ENCODE measurements at regions not wholly inside any gene's neighbourhood (a gene's known extent, or its start where the extent isn't known, plus 50 kb on each side); places are given as distances from the start of the nearest gene placed in this dataset.
"Not testable (repeated sequence)": the region's sequence is repeated elsewhere in the genome, so short reads cannot be mapped to it uniquely, and the experiment has no call there.

DNA sequence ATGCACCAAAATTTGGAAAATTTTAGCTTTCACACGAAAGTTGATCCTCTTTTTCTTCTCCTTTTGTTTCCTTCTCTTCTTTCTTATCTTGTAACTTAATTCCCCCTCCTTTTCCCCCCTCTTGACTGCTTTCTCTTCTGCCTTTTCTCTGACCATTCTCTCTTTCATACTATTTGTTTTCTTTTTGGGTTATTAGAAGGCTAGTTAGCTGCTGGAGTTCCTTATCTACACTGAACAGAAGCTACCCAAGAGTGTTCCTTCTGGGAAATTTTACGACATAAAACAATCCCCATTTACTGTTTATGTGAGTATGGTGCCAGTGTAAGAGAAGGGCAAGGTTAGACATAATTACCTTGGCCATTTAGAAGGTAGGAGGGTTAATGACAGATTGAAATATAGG, 218.4 kb upstream of the DTNA start:
- DNase-seq = no peak

DNA sequence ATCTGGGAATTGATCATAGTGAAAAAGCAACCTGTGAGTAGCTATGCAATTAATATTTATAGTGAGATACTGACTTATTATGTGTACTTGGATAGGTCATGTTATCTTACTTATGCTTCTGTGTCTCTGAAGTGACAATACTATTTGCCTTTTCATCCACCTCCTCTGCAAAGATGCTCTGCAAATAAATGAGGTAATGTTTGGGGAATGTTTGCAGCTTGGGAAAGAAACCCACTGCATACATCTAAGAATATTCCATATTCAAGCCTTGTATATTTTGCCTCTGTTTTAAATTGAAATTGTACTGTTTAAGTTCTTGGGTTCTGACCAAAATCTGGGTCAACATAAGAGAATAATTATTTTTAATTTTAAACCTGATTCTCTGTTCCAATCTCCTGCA, 217.4 kb upstream of the DTNA start:
- DNase-seq = no peak

DNA sequence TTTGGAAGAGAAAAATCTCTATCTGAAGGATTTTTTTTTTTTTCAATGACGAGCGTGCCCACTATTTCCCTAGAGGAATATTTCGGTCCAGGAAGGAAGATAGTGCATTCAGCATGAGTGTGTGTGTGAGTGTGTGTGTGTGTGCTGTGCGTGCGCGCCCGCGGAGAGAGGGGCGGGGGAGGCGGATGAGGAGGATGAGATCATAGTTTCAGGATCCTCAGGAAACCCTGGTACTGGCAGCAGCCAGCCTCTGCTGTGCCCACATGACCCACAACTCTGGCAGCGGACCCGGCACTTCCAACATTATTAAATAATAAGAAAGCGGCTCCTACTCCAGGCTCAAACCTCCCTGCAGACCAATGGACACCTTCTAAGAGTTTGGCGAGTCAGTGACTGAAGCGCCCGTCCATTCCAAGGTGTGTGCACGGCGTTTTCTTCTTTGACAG, 217.0 kb upstream of the DTNA start:
- peak; percentile 93 for DNase-seq

DNA sequence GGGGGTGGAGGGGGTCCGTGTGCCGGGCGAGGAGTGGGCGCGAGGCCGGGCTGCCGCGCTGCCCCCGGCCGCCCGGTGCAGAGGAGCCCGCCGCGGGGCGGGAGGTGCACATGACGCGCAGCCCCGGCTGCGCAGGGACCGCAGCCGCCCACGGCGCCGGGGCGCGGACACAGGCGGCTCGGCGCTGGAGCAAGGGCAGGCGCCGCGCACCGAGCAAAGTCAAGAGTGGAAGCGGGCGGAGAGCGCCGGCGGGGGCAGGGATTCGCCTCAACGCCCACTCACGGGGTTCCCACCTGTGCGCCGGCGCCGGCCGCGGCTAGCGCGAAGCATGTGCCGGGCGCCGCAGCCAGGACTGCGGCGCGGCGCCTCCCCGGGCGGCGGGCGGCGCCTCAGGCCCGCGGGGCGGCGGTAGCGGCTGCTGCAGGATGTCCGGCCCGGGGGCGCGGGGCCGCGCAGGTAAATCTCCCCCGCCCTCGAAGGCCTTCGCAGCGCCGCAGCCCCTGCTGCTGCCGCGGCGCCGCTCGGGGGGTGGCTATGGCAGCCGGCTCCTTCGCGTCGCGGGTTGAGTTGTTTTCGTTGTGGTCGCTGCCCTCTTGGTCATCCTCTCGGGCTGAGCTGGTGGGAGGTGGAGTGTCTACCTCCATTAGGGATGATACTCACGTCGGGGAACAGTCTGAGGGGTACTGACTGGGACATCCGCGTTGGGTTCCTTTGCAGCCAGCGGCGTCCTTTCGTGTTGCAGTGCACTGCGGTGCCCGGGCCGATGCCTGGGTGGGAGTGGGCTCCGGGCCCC, 216.3 kb upstream of the DTNA start:
- DNase-seq = peak; percentile 77

DNA sequence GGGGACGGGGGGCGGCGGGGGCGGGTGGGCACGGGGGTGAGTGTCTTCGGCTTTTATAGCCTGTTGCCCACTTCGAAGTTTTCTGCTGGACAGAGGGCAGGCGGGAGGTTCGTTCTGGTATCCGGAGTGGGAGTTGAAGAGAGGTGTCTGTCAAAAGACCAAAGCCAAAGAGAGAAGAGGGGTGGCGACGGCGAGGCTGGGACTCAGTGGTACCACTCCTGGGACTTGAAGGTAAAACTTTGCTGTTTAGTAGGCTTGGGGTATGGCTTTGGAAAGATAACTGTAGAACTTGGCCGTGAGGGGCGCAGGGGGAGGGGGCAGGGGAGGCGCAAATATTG, 215.8 kb upstream of the DTNA start:
- DNase-seq = no peak

DNA sequence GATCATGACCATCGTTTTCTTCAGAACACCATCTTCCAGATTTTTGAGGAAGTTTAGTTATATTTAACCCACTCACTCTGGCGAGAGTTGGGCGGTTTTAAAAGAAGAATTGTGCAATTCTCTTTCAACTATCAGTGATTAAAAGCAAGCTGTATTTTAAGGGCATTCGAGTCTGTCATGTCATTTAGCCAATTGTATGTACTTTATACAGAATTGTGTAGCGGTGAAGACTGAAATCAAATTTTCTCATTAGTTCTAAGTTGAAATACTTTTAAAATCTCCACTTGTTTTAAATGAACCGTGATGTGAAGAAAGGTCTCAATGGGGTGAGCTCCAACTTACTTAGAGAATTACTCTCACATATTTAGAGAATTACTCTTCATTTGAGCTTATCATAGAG, 214.6 kb upstream of the DTNA start:
- DNase-seq = peak; percentile 3

DNA sequence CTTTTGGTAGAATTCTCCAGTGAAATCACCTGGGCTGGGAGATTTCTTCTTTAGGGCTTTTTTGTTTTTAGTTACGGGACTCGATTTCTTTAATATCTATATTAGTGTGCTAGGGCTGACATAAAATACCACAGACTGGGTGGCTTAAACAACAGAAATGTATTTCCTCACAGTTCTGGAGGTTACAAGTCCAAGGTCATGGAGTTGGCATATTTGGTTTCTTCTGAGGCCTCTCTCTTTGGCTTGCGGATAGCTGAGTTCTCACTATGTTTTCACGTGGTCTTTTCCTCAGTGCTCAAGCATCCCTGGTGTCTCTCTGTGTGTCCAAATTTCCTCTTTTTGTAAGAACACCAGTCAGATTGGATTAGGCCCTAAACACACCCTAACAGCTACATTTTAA, 208.5 kb upstream of the DTNA start:
- no peak for DNase-seq

DNA sequence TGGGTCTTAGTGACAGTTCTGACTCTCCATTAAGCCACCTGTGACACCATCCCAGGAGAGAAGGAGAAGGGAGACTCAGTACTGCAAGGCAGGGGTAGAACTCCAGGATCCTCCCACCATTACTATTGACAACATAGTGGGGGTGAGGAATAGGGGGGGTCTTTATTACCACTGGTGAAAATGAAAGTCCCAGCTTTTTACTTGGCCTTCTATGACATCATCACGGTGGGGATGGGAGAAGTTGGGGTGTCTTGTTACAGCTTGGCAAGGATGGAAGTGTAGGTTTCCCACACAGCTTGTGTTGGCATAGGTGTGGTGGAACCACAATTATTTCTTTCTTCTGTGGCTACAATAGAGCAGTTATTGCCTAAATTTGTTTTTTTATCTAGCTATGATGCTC, 203.9 kb upstream of the DTNA start:
- DNase-seq = no peak

DNA sequence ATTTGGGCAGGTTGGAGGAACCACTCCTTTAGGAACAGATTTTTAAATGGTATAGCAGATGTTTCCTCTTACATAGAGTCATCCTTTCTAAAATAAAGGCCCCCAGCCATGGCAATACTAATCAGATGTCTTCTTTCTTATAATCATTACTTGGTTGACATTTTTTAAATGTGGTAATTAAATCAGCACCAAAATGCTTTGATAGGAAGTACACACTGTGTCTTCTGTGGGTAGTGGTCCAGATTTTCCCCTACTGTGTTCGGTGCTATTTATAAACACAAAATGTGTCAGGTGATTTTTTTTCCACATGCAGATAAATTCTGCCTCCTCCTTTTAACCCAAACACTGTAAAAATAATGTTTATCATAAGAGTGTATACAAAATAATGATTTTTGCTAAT, 200.9 kb upstream of the DTNA start:
- no peak for DNase-seq

DNA sequence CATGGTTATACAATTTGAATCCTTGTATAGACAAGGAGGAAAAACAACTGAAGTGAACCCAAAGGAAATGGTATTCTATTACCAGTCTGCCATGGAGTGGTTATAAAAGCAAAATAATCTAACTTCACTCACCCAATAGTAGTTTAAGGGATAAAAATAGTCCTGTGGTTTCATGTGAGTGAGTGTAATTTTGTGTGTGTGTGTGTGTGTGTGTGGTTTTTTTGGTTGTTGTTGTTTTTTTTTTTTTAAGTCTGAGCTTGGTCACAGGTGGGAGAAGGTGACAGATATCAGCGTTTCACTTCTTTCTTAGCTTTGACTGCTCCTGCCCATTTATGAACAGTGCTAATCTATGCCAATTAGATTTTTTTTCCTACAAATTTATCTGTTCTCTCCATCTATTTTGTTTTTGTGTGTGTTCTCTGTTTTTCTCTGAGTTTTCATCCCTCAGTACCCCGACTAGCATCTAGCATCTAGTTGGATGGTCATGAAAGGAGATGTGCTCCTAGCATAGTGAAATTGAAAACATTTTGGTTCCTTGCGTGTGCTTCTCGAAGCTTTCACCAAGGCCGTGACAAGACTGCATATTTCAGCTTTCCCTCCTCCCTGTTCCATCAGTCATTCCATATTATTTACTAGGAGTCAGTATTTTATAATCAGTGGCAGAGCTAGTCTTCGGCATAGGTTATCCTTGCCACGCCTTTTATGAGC, 200.1 kb upstream of the DTNA start:
- DNase-seq = no peak

DNA sequence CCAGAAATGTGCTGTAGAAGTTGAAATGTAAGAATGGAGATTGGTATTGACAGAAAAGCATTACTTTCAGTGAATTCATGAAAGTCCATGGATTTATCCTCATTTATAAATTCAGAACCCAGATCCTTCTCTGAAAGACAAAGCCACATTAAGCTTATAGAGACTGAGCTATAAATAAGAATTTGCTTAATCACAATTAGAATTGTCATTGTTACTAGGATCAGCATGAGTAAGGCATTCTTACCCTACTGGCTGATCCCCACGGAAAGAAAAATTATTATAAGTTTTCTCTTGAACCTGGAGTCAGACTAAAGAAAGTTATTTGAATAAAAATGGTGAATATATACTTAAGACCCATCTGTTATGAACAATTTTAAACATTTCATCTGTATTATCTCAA, 199.2 kb upstream of the DTNA start:
- DNase-seq = no peak

DNA sequence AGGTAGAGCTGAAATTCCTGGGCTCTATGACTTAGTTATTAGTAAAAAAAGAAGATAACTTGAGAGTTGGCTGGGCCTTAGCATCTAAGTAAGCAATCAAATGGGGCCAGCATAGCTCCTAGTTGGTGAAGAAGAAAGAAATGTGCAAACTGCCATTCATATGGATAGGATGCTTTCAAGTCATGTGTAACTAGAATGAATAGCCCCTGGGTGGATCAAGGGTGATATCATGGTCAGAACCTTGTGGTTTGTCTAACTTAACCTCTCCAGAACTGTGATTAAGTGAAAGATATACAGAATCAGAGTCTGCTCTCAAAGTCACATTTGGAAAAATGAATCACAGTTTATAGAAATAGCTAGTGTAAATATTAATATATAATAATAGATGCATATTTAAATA, 198.7 kb upstream of the DTNA start:
- DNase-seq = no peak

DNA sequence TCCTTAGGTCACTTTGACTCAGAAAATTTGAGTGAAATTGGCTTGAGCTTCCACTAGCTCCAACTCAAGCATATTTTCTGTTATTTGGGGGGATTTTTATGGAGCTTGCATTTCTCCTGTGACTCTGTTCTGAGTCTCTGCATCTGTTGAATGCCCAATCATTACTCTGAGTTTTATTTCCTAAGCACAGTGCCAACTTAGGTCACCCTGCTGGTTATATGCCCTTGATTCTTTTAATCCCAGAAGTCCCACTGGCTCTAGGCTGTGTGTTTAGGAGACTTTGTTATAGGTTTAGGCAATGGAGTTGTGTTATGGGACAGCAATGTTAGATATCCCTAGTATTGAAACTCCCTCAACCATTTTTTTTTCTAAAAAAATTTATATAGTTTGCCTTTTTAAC, 198.2 kb upstream of the DTNA start:
- no peak for DNase-seq

DNA sequence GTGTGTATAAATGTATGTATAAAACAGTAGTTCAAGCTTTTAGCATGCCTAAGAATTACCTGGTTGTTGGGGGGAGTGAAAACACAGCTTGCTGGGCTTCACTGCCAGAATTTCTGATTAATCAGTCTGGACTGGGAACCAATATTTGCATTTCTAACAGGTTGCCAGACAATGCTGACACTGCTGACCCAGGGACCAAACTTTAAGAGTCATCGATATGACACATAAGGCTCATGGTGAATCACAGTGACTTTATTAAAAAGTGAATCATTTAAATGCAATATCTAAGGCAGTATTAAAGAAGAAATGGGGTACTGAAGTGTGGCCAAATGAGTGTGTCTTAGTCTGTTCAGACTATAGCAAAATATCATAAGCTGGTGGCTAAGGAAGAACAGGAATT, 195.9 kb upstream of the DTNA start:
- no peak for DNase-seq

DNA sequence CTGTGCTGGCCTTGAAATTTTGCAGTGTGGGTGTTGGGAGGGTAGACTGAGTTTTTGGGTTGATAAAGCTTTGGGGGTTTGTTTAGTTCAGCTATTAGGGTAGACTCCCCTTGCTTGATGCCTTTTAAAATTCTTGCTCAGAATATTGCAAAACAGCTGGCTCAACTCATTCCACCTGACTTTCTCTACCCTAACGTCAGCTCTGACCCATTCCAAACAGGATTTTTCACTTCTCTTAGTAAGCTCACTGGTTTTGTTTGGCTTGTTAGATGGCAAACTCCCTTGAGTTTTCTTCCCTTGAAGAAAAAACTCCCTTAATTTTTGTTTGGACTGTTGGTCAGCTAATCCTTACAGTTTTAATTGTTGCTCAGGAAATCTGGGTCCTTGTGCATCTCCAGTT, 195.1 kb upstream of the DTNA start:
- no peak for DNase-seq

DNA sequence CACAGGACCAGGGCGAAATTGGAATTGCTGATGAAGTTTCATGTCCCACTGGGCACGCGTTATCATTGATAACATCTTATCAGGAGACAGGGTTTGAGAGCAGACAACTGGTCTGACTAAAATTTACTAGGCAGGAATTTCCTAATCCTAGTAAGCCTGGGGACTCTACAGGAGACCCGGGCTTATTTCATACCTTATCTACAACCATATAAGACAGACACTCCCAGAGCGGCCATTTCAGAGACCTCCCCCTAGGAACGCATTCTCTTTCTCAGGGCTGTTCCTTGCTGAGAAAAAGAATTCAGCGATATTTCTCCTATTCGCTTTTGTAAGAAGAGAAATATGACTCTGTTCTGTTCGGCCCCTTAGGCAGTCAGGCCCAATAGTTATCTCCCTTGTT, 193.7 kb upstream of the DTNA start:
- not testable (repeated sequence) for DNase-seq

DNA sequence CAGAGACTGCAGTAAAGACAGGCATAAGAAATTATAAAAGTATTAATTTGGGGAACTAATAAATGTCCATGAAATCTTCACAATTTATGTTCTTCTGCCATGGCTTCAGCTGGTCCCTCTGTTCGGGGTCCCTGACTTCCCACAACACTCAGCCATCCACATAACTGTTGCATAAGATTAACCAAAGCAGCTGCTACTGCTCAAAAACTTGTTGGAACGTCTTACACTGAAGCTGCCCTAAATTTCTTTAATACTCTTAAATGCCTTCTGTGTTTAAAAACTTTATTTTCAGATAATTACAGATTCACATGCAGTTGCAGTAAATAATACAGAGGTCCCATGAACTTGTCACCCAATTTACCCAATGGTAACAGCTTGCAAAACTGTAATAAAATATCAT, 193.1 kb upstream of the DTNA start:
- DNase-seq = not testable (repeated sequence)

DNA sequence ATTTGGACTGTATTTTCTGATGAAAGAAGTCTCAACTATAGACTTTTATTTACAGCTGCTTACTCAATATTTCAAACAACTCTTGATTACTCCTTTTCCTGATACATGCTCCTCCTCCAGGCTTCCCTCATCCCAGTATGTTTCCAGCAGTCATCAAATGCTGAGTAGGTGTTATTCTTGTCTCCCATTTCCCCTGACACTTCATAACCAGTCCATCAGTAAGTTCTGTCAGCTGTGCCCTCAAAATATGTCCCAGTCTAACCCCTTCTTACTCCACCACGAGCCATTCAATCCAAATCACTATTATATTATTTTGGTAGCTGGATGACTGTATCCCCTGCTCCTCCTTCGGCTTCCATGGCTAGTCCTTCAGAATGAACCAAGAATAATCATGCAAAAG, 189.1 kb upstream of the DTNA start:
- no peak for DNase-seq

DNA sequence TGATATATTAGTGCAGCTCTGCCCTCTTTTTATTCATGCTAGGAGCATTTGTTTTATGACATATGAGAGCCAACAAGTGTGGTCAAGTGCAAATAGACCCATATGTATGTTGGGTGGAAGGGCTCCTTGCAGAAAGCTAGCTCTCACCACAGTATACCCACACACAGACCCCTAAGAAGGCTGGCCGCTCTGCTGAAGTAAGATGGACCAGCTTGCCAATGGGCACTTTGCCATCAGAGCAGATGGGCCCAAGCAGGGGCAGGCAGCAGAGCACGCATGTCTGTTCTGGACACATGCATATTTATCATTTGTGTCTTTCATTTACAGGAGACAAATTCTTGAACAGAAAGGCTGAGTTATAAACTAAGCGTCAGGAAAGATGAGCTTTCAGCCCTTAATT, 187.5 kb upstream of the DTNA start:
- no peak for DNase-seq

DNA sequence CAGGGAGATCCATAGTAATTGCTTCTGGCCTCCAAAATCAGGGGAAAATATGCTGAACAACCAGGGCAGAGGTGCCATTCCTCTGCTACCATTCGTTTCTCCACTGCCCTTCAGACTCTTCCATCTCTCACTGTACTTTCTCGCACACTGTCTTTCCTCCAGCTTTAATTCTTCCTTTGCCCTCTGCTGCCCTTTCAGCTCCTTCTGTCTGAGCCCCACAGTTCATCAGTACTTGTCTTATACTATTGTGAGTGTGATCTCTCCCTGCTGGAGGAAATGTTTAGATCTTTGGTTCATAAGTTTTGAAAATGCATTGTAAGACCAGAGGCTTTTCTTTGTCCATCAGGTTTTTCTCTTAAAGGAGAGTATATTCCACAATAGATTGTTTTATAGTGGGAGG, 184.9 kb upstream of the DTNA start:
- no peak for DNase-seq

DNA sequence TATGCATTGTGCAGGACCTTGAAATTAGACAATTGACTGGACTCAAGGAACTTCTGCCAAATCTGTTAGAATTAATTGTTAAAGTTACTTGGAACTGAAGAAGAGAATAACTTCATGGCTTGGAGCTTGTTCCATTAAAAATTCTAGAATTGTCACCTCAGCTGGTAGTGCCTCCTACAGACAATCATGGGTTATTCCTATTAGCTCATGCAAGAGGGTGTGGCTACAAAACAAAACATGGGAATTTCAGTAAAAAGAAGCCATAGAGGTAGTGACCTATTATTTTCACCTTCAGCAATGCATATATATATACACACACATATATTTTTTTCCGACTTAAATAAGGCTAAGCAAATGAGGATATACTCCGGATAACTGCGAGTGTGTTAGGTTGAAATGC, 181.9 kb upstream of the DTNA start:
- no peak for DNase-seq

DNA sequence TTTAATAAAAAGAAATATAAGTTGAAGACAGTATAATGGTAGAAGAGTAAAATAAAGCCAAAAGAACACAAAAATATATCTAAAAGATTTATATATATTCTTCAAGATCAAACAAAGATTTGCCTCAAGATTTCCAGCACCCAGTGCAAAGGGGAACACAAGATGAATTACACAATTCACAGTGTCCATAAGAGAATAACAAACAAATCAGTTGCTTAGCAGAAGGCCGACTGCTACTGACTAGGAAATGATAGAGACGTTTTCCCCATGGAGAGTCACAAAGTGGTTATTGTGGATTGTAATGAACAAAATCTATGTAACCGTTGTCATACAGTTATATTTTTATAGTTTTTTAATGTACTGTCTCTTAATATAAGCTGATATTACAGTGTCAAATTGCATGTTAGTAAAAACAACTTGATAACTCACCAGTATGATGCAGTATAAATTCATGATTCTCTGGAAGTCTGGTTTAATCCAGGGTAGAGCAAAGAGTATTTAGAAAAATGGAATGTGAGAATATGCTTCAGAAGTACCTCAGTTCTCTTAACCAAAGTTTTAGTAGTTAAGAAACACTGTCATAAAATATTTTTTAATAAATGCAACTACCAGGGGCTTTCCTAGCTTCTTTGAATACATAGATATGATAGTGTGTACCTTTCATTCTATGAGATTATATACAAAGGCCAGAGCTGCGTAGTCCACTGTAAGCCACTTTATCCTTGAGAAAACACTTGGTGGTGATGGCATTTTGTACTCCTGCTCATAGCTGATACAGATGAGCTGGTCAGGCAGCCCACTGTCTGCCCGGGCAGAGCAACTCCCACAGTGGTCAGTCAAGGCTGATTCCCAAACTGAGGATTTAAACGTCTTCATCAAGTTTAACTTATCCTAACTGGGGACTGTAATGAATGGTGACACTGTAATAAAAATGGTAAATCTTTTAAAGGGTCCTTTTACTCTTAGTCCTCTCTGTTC, 180.5 kb upstream of the DTNA start:
- no peak for DNase-seq

DNA sequence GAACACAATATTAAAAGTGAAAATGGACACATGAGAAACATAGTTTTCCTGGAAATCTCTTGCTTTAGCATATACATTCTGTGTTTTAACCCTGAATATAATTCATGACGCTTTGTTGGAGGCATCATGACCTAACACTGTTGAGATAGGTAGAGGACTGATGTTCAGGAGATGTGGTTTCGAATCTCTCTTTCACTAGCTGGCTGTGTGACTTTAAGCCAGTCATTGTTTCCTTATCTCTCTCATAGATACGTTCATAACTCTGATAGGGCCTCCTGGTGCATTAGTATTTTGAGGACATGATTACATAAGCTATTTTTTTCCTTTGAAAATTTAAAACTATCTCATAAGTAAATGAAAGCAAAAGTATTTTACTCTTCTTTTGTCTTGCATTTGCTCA, 179.0 kb upstream of the DTNA start:
- DNase-seq = no peak

DNA sequence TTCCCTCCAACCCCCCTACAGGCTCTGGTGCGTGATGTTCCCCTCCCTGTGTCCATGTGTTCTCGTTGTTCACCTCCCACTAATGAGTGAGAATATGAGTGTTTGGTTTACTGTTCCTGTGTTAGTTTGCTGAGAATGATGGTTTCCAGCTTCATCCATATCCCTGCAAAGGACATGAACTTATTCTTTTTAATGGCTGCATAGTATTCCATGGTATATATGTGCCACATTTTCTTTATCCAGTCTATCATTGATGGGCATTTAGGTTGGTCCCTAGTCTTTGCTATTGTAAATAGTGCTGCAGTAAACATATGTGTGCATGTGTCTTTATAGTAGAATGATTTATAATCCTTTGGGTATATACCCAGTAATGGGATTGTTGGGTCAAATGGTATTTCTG, 175.5 kb upstream of the DTNA start:
- DNase-seq = not testable (repeated sequence)

All from eye (tissue), 1 donor.